MM.1S (cell line): ENCODE measurements at regions not wholly inside any gene's neighbourhood (a gene's known extent, or its start where the extent isn't known, plus 50 kb on each side); places are given as distances from the start of the nearest gene placed in this dataset.

Experiments
- DNase-seq: peaks from one replicate; pipeline ENCODE4 v3.0.0-alpha.2; 2015
- H2AFZ ChIP-seq: fragments of 300-600 bp; sonication (generic); 2 replicates; pipeline ENCODE4 v1.6.0; 2016; ENCODE audit warnings: antibody characterized with exemption, low read length
- H3F3A ChIP-seq: fragments of 300-600 bp; sonication (generic); 2 replicates; pipeline ENCODE4 v1.6.1; 2016; ENCODE audit warnings: mild to moderate bottlenecking, antibody characterized with exemption, low read length, moderate library complexity, mixed read lengths; ENCODE audit not compliant: insufficient read depth
- H3K27ac ChIP-seq: fragments of 300-600 bp; sonication (generic); 2 replicates; pipeline ENCODE4 v1.5.1; 2016; ENCODE audit warnings: mild to moderate bottlenecking, low read length
- H3K27me3 ChIP-seq: fragments of 300-600 bp; sonication (generic); replicated peaks from 2 replicates; pipeline ENCODE4 v1.6.0; 2016; ENCODE audit warnings: low read length; ENCODE audit not compliant: insufficient read depth
- H3K36me3 ChIP-seq: fragments of 300-600 bp; sonication (generic); replicated peaks from 2 replicates; pipeline ENCODE4 v1.6.1; 2016; ENCODE audit warnings: mild to moderate bottlenecking, low read length, mixed read lengths; ENCODE audit not compliant: insufficient read depth
- H3K4me1 ChIP-seq: fragments of 300-600 bp; sonication (generic); 2 replicates; pipeline ENCODE4 v1.6.1; 2016; ENCODE audit warnings: low read length, mixed read lengths
- H3K4me2 ChIP-seq: fragments of 300-600 bp; sonication (generic); 2 replicates; pipeline ENCODE4 v1.6.0; 2016; ENCODE audit warnings: low read depth, low read length
- H3K4me3 ChIP-seq: fragments of 300-600 bp; sonication (generic); 2 replicates; pipeline ENCODE4 v1.5.1; 2016; ENCODE audit warnings: low read length, mixed read lengths
- H3K79me2 ChIP-seq: fragments of 300-600 bp; sonication (generic); 2 replicates; pipeline ENCODE4 v1.6.1; 2016; ENCODE audit warnings: mixed run types, low read length, mixed read lengths
- H3K9ac ChIP-seq: fragments of 300-600 bp; sonication (generic); 2 replicates; pipeline ENCODE4 v1.6.1; 2016; ENCODE audit warnings: low read length, mixed read lengths
- H3K9me2 ChIP-seq: fragments of 300-600 bp; sonication (generic); replicated peaks from 2 replicates; pipeline ENCODE4 v1.6.1; 2016; ENCODE audit warnings: mild to moderate bottlenecking, low read length, mixed read lengths; ENCODE audit not compliant: insufficient read depth
- H3K9me3 ChIP-seq: fragments of 300-600 bp; sonication (generic); replicated peaks from 2 replicates; pipeline ENCODE4 v1.6.1; 2016; ENCODE audit warnings: mild to moderate bottlenecking, low read length, mixed read lengths; ENCODE audit not compliant: insufficient read depth
- H4K20me1 ChIP-seq: fragments of 300-600 bp; sonication (generic); 2 replicates; pipeline ENCODE4 v1.6.1; 2016; ENCODE audit warnings: mild to moderate bottlenecking, low read length, moderate library complexity, mixed read lengths; ENCODE audit not compliant: insufficient read depth
- CTCF ChIP-seq: fragments of 300-600 bp; sonication (generic); IDR thresholded peaks from 2 replicates; pipeline ENCODE4 v1.5.1; 2016; ENCODE audit warnings: antibody characterized with exemption, low read length, mixed read lengths
- EZH2 ChIP-seq: fragments of 300-600 bp; sonication (generic); optimal IDR thresholded peaks from 2 replicates; pipeline ENCODE3; 2017; ENCODE audit warnings: low read depth, mild to moderate bottlenecking, antibody characterized with exemption, low read length, mixed read lengths
- EZH2phosphoT487 ChIP-seq: fragments of 300-600 bp; sonication (generic); IDR thresholded peaks from 2 replicates; pipeline ENCODE4 v1.6.1; 2018; ENCODE audit warnings: antibody characterized with exemption, low read length

DNA sequence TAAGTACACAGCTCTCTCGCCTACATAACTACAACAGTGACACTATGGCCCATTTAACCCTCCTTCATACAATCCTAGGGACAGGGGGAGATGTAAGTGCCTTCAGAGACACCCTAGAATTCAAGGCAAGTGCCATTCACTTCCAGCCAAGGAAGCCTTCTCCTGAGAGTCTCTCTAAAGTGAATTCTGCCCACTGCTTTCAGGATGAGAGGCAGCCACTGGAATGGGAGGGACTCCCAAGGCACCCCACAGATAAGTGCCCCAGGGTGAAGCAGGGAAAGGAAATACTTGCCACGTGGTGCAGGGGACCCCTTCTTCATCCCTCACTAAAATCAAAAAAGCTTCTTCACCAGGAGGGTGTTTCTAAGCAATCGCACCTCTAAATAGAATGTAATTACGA, 283.7 kb downstream of the ZNF608 start:
- H3K9ac ChIP-seq, result no peak overlapping the region
- no peaks in the 10 kb centered on the region for H4K20me1 ChIP-seq
- no peak for DNase-seq
- no peak overlapping the region for H2AFZ ChIP-seq
- no peaks in the 10 kb centered on the region for H3K36me3 ChIP-seq
- H3K79me2 ChIP-seq, result no peaks in the 10 kb centered on the region
- no peaks in the 10 kb centered on the region for H3K9me2 ChIP-seq
- H3K27me3 ChIP-seq, result no peaks in the 10 kb centered on the region
- no peaks in the 10 kb centered on the region for H3F3A ChIP-seq
- H3K9me3 ChIP-seq, result no peaks in the 10 kb centered on the region
- peaks cover 14% of the 10 kb centered on the region for H3K4me1 ChIP-seq
- no peak for TF ChIP-seq EZH2
- TF ChIP-seq CTCF, result no peak
- no peak for TF ChIP-seq EZH2phosphoT487
- H3K4me2 ChIP-seq, result no peak overlapping the region
- H3K4me3 ChIP-seq, result no peak overlapping the region
- no peak overlapping the region for H3K27ac ChIP-seq

- no peaks in the 10 kb centered on the region for H3K27me3 ChIP-seq
- no peaks in the 10 kb centered on the region for H3K36me3 ChIP-seq
- peaks cover 14% of the 10 kb centered on the region for H3K4me1 ChIP-seq
- H3F3A ChIP-seq, result no peaks in the 10 kb centered on the region
- H3K4me2 ChIP-seq, result no peak overlapping the region
- no peak overlapping the region for H3K27ac ChIP-seq
- no peaks in the 10 kb centered on the region for H3K9me3 ChIP-seq
- H3K4me3 ChIP-seq, result no peak overlapping the region
- H3K9ac ChIP-seq, result no peak overlapping the region
- no peaks in the 10 kb centered on the region for H3K9me2 ChIP-seq
- no peak overlapping the region for H2AFZ ChIP-seq
- DNase-seq, result no peak
- TF ChIP-seq EZH2phosphoT487, result no peak
- no peak for TF ChIP-seq EZH2
- no peak for TF ChIP-seq CTCF
- no peaks in the 10 kb centered on the region for H4K20me1 ChIP-seq
- no peaks in the 10 kb centered on the region for H3K79me2 ChIP-seq
Measured at GRCh38 chr5:124461941-124462340, 284.5 kb downstream of the ZNF608 start.

GRCh38 chr5:124461157-124461556, 285.3 kb downstream of the ZNF608 start:
- Histone ChIP-seq H3K79me2 (no peaks in the 10 kb centered on the region), H3F3A (no peaks in the 10 kb centered on the region), H3K4me2 (no peak overlapping the region), H4K20me1 (no peaks in the 10 kb centered on the region), H3K9ac (no peak overlapping the region), H3K9me3 (no peaks in the 10 kb centered on the region), H3K27me3 (no peaks in the 10 kb centered on the region), H3K36me3 (no peaks in the 10 kb centered on the region), H2AFZ (no peak overlapping the region), H3K4me1 (peaks cover 14% of the 10 kb centered on the region), H3K4me3 (no peak overlapping the region), H3K9me2 (no peaks in the 10 kb centered on the region), H3K27ac (no peak overlapping the region)
- no peak for TF ChIP-seq EZH2phosphoT487
- TF ChIP-seq CTCF, result no peak
- no peak for TF ChIP-seq EZH2
- no peak for DNase-seq
